Left colon (tissue), 2 donors: ENCODE measurements at regions not wholly inside any gene's neighbourhood (a gene's known extent, or its start where the extent isn't known, plus 50 kb on each side); places are given as distances from the start of the nearest gene placed in this dataset.
"Not testable (repeated sequence)": the region's sequence is repeated elsewhere in the genome, so short reads cannot be mapped to it uniquely, and the experiment has no call there.

Experiments used
- ATAC-seq: fragments of 200-7000 bp; cut with Tn5 transposase; one replicate; pipeline ENCODE4 v1.9.1; 2020; ENCODE audit warnings: mild to moderate bottlenecking, moderate library complexity
- DNase-seq, 2 donors: peaks; one replicate each; pipeline ENCODE4 v3.0.0-alpha.2; 2020
- intact Hi-C, 2 donors: fragments of 100-400 bp; cut with DNase I in 1 of 2; cut with micrococcal nuclease in 1 of 2; formaldehyde crosslinking; loops; one replicate each; pipeline versions ENCODE4 v1.11.2 to v1.14.0; 2022; cut with DNase I, micrococcal nuclease
- donor health status: DM: no; HTN: no; CAD: no.
- donor health status: DM: yes; HTN: yes; CAD: no.

DNA sequence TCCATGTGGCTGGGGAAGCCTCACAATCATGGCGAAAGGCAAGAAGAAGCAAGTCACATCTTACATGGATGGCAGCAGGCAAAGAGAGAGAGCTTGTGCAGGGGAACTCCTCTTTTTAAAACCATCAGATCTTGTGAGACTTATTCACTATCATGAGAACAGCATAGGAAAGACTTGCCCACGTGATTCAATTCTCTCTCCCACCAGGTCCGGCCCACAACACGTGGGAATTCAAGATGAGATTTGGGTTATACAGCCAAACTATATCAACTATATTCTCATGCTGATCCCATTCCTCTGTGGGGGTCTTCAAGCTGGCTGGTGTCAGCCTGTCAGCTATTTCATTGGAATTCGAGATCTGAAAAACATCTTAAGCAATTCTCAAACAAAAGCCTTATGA, 56.7 kb upstream of the RBM24 start:
- ATAC-seq, intact Hi-C loops, DNase-seq: not testable (repeated sequence)

DNA sequence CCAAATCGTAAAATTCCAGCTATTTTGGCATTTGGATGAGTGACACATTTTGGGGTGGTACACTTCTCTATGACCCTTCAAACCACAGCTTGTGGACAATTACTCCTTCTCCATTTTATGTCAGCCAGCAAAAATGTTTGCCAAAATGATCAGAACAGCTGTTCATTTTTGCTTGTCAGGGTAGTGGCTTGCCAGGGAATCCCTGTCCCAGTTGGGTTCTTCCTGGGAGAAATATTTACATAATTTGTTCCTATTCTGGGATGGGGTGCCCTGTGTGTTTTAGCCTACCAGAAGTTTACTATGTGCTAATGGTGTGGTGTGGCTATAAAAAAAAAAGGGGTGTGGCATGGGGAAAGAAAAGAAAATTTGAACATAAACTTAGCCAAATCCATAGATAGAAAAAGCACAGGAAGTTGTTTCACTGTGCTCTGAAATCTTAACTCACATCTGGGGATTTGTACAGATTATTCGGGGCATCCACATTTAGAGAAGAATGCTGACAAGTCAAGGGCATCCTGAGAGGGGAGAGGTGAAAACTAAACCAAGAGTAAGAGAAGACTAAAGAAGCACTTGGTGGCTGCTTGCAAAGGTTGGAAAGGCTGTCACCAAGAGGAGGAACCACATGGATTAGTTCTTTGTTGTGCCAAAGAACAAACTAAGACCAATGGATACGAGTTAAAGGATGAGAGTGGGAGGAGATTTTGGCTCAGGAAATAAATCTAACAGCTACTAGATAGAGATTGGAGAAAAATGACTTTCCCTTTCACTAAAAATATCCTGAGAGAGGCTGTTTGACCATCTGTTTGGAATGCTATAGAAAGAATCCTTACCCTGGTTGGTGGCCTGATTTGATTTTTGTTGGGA, 55.2 kb upstream of the RBM24 start:
- ATAC-seq: peak; percentile 75
- no peak for DNase-seq
- intact Hi-C loops: no loop called here

DNA sequence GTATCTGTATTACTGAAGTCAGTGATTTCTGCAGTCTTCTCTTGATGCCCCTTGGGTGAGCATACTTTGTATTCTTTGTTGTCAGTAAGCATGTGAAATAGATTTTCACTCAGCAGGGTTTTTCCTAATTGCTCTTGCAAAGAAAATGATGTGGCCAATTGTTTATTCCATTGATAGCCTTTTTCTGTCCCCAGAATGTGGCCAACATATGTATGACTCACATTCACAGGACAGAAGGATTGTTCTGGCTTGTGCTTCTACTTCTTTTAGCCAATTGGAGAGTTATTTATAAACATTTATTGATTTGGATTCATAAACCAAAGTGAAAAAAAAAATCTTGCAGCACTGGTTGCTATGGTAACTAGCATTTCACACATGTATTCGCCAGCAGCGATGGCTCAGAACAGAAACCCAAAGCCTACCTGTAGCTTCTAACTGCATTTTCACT, 54.4 kb upstream of the RBM24 start:
- DNase-seq (no peak), ATAC-seq (no peak)
- intact Hi-C loops: no loop called here

DNA sequence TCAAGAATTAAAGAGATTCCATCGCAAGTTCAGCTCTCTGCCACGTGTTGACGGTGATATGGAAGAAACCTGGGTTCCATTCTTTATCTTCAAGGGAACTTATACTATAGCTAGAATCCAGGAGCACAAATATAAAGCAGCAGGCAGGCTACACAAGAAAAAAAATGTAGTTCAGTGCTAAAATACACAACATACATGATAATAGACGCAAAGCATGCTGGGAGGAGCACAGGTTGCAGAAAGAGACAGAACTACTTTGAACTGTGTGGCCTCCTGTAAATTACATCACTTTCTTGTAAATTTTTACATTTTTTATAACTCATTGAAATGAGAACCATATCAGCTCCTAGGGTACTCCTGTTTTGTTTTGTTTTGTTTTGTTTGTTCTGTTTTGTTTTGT, 53.8 kb upstream of the RBM24 start:
- no peak for DNase-seq
- ATAC-seq: no peak
- intact Hi-C loops: no loop called here
